IPS-NIHi7 (cell line): ENCODE measurements at regions not wholly inside any gene's neighbourhood (a gene's known extent, or its start where the extent isn't known, plus 50 kb on each side); places are given as distances from the start of the nearest gene placed in this dataset.

Experiments used
- DNase-seq: peaks from one replicate; pipeline ENCODE4 v3.0.0; 2012; ENCODE audit warnings: mixed read lengths; ENCODE audit errors: extremely low spot score

DNA sequence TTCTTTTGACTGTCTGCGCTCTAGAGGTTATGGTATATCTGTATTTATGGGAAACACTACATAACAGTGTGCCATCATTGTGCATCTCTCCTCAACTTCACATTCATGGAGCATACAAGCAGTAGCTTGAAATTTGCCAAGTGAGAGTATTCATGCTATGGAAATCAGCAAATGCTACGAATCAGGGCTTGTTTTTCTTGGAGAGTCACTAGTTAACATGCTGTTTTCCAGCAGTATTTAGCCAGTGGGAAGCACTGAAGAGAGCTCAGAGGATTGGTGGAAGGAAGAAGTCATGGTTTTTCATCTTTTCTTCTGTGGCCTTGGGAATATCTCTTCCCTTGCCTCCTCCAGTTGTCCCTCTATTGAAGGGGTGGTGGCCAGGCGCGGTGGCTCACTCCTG is 303.0 kb downstream of the PSAT1 start:
- DNase-seq = no peak

DNA sequence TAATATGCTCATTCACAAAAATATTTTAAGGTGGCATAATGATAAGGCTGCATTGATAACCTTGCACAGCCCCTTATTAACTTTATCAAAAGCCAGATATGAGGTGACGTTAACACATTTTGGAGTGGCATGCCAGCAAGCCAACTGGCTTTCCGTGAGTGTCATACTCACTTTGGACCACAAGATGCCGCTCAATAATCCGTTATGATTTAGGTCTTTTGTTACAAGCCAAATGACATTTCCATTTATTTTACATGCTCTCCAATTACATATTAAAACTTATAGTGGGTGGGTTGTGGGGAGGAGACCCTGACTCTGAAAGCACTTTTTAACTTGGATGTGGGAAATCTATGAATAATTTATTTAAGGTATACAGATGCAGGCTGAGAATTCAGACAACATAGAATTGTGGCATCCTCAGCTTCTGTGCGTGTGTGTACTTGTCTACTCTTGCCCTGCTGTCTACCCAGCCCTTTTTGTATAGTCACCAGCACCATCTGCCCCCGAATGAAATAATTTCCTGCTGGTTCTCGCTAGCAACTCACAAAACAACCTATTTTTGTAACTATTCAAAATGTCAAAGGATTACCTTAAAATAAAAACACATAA is 305.1 kb downstream of the PSAT1 start:
- peak; percentile 32 for DNase-seq

- DNase-seq = no peak
Observed at GRCh38 chr9:78605041-78606000, 308.4 kb downstream of the PSAT1 start.

GRCh38 chr9:78606001-78606379 is 309.1 kb downstream of the PSAT1 start:
- no peak for DNase-seq

GRCh38 chr9:78607853-78608252 is 310.9 kb downstream of the PSAT1 start:
- no peak for DNase-seq

DNA sequence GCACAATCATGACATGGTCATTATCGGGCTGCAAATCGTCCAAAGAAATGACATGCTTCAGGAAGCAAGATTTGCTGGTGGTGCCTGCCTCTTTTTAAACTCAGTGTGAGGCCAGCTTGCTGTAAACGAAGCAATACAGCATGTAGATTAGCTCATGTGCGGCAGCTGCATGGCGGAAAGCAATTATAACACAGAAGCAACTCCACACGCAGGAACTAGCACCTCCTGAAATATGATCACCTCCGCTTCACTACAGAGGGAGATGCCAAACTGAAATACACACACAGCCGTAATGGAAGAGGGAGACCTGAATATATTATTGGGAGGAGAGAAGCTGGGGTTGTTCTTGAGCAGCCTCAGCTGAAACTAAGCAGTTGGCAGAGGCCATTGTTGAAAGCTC is 312.5 kb downstream of the PSAT1 start:
- no peak for DNase-seq

DNA sequence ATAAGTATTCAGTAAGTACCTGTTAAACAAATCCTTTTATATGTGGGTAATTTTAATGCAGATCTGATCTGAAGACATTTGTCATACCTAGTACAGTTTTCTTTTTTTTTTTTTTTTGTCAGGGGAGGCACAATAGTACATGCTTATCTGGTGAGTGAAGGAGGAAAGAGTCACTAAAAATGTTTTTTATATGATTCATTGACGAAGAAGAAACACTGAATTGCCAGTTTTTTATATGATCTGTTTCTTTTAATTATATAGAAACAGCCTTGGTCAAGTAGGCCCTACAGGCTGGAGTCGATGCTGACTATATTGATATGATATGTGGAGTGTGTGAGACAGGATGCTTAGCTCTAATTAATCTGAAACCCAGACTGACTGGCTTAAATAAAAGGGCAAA is 315.2 kb downstream of the PSAT1 start:
- no peak for DNase-seq

- no peak for DNase-seq
Observed at GRCh38 chr9:78613006-78613405, 316.1 kb downstream of the PSAT1 start.

GRCh38 chr9:78614892-78615291 is 318.0 kb downstream of the PSAT1 start:
- DNase-seq = no peak

GRCh38 chr9:78615372-78615771 is 318.4 kb downstream of the PSAT1 start:
- no peak for DNase-seq

GRCh38 chr9:78618735-78619134 is 321.8 kb downstream of the PSAT1 start:
- DNase-seq = no peak

DNA sequence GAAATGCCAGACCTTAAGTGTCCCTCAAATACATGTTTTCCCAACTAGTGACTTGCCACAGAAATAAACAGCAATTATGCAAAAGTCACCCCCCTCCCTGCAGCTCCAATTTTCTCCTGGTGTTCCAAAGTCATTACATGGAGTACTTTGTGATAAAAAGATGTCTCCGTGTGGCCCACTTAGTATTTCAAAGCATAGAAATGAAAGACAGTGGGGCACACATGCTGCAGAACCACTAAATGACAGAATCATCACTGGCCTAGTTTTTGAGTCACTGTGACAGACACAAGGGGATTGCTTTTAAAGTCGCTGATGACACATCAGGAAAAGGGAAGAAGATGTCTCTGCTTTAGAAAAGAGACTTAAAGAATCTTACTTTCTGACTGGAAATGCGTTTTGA is 323.4 kb downstream of the PSAT1 start:
- DNase-seq = no peak

- no peak for DNase-seq
Observed at GRCh38 chr9:78620764-78621163, 323.8 kb downstream of the PSAT1 start.

DNA sequence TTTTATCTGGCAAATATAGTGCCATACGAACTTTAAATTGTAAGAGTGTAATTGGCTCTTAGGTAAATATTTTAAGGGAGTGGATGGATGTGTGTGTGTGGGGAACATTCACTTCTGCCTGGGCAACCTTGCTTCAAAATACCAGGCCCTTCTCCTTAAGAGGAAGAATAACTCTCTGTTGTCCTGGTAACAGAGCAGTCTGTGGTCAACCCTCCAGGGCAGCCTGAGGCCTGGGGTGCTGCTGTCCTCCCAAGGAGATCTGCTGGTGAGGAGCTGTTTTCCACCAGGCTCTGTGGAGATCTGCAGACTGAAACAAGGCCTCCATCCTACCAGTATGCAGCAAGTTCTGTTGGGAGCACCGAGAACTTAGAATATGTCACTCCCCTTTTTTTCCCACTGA is 325.2 kb downstream of the PSAT1 start:
- no peak for DNase-seq

DNA sequence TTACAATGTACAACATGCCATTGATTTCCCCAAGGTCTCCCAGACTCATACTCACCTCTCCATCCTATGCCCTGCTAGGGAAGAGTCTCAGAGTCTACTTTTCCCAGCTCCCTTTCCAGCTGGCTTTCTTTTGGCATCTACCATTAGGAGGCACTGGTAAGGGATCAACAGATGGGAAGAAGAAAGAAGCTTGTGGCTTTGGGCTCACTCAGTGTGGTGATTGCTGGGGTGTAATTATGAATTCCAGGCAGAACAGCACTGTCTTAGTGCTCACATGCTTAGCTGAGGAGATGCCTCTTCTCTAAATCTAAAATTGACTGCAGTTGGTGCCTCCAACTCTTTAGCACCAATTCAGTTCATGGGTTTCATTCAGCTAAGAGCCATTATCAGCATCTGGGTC is 330.0 kb downstream of the PSAT1 start:
- DNase-seq = no peak

DNA sequence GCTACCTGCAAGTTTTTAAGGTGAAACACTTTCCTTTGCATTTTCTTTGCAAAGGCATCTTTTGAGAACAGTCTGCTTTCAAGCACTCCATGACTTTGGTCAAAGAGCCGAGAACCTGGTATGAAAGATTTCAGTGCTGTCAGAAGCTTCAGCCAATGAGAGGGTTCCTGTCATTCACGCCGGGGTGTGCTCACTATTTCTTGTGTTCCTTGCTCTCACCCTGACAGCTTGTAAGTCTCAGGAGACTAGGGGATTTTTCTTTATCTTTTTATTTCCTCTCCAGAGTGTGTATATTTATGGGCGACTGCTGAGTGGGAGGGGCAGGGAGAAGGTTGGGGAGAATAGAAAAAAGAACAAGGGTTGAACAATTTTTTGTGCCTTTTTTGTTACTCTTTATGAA is 334.0 kb downstream of the PSAT1 start:
- no peak for DNase-seq

- no peak for DNase-seq
Observed at GRCh38 chr9:78640728-78641127, 343.8 kb downstream of the PSAT1 start.

- no peak for DNase-seq
Observed at GRCh38 chr9:78644359-78644758, 347.4 kb downstream of the PSAT1 start.

DNA sequence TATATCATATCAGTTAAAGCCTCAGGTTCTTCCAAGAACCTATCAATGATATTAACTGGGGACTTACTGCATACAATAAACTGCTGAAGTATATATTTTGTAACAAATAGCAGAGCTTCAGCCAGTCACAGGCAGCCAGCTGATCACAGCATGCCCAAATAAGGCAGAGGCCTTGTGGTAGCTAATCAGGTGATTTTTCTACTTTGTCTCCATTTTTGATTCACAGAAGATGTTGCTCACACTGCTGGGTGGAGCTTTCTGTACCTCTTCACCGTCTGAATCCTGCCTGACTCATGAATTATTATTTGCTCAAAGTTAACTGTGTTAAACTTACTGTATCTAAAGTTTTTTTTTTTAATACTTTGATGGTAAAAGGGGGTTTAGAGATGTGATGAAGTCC is 357.4 kb downstream of the PSAT1 start:
- DNase-seq = no peak

- DNase-seq = no peak
Observed at GRCh38 chr9:78663369-78663768, 366.4 kb downstream of the PSAT1 start.

DNA sequence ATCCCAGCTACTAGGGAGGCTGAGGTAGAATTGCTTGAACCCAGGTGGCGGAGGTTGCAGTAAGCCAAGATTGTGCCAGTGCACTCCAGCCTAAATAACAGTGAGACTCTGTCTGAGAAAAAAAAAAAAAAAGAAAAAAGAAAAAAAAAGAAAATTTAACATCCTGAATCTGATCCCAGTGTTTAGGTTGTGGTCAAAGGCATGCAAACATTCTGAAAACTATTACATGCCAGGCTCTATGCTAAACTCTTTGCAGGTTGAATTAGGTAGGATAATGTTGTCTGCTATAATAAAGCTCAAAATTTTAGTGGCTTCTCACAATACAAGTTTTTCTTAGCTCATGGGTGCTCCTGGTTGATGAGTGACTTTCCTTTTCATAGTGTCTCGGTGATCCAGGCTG is 367.4 kb downstream of the PSAT1 start:
- no peak for DNase-seq

GRCh38 chr9:78666818-78667414 is 370.0 kb downstream of the PSAT1 start:
- no peak for DNase-seq
